HEK293 (cell line): ENCODE measurements at regions not wholly inside any gene's neighbourhood (a gene's known extent, or its start where the extent isn't known, plus 50 kb on each side); places are given as distances from the start of the nearest gene placed in this dataset.

Experiments
- CTCF ChIA-PET: fragments of 350-600 bp; formaldehyde crosslinking; extraction: SDS; loops from one replicate; lab custom pipeline; 2021; ENCODE audit warnings: antibody characterized with exemption; lab: Yijun Ruan, JAX
- POLR2A ChIA-PET: fragments of 300-600 bp; formaldehyde crosslinking; extraction: SDS; loops from one replicate; lab custom pipeline; 2020; ENCODE audit warnings: antibody characterized with exemption, inconsistent platforms; lab: Yijun Ruan, JAX
- H3K27ac ChIP-seq: fragments of 200-500 bp; sonication (Bioruptor generic); 2 replicates; pipeline ENCODE4 v1.5.1; 2014; ENCODE audit warnings: low read depth, low read length, control low read depth, inconsistent platforms; ENCODE audit errors: extremely low read depth
- H3K36me3 ChIP-seq, 2 experiments: fragments of 200-500 bp in 1 of 2; sonication (Bioruptor generic) in 1 of 2; 1 replicate in 1 of 2; 2 replicates in 1 of 2; pipeline ENCODE4 v1.5.1; 2014 to 2017; ENCODE audit warnings: inconsistent platforms in 2 of 2, low read length in 2 of 2; ENCODE audit not compliant: control insufficient read depth in 2 of 2, insufficient read depth in 1 of 2
- H3K4me1 ChIP-seq: fragments of 200-500 bp; sonication (Bioruptor generic); 2 replicates; pipeline ENCODE4 v1.5.1; 2014; ENCODE audit warnings: mild to moderate bottlenecking, low read length, inconsistent platforms; ENCODE audit not compliant: control insufficient read depth, insufficient read depth
- H3K4me3 ChIP-seq: 2 replicates; pipeline ENCODE4 v1.5.1; 2011; ENCODE audit warnings: low read depth, mild to moderate bottlenecking, control low read depth, low read length, moderate library complexity
- H3K9me3 ChIP-seq: fragments of 200-500 bp; sonication (Bioruptor generic); 2 replicates; pipeline ENCODE4 v1.5.1; 2014; ENCODE audit warnings: low read depth, low read length, inconsistent platforms; ENCODE audit not compliant: control insufficient read depth, insufficient read depth
- BCL11B ChIP-seq: fragments of 450-650 bp; formaldehyde crosslinking; IDR thresholded peaks from 2 replicates; pipeline ENCODE4 v1.5.1; 2016; ENCODE audit warnings: low read depth, missing biosample characterization, missing genetic modification characterization
- KLF7 ChIP-seq: fragments of 450-650 bp; formaldehyde crosslinking; IDR thresholded peaks from 2 replicates; pipeline ENCODE4 v1.5.1; 2016; ENCODE audit warnings: missing biosample characterization, missing genetic modification characterization, borderline replicate concordance
- KLF9 ChIP-seq: fragments of 450-650 bp; formaldehyde crosslinking; IDR thresholded peaks from 2 replicates; pipeline ENCODE4 v1.5.1; 2016; ENCODE audit warnings: missing biosample characterization, missing genetic modification characterization, low read depth
- SP3 ChIP-seq: fragments of 450-650 bp; formaldehyde crosslinking; IDR thresholded peaks from 2 replicates; pipeline ENCODE4 v1.5.1; 2016; ENCODE audit warnings: missing biosample characterization, missing genetic modification characterization
- ZBTB26 ChIP-seq: fragments of 450-650 bp; formaldehyde crosslinking; optimal IDR thresholded peaks from 2 replicates; pipeline ENCODE3; 2016; ENCODE audit warnings: missing biosample characterization, mild to moderate bottlenecking, missing genetic modification characterization
- ZNF114 ChIP-seq: fragments of 450-650 bp; formaldehyde crosslinking; IDR thresholded peaks from 2 replicates; pipeline ENCODE4 v1.5.0; 2017; ENCODE audit warnings: missing biosample characterization, missing genetic modification characterization
- ZNF121 ChIP-seq: fragments of 450-650 bp; formaldehyde crosslinking; IDR thresholded peaks from 2 replicates; pipeline ENCODE4 v1.5.1; 2016; ENCODE audit warnings: missing biosample characterization, missing genetic modification characterization
- ZNF138 ChIP-seq: fragments of 450-650 bp; formaldehyde crosslinking; IDR thresholded peaks from 2 replicates; pipeline ENCODE4 v1.5.1; 2016; ENCODE audit warnings: missing biosample characterization, missing genetic modification characterization, borderline replicate concordance
- ZNF148 ChIP-seq: fragments of 450-650 bp; formaldehyde crosslinking; IDR thresholded peaks from 2 replicates; pipeline ENCODE4 v1.5.0; 2017; ENCODE audit warnings: missing biosample characterization, missing genetic modification characterization, borderline replicate concordance
- ZNF175 ChIP-seq: fragments of 450-650 bp; formaldehyde crosslinking; IDR thresholded peaks from 2 replicates; pipeline ENCODE4 v1.5.1; 2016; ENCODE audit warnings: missing biosample characterization, missing genetic modification characterization
- ZNF211 ChIP-seq: fragments of 450-650 bp; formaldehyde crosslinking; IDR thresholded peaks from 2 replicates; pipeline ENCODE4 v1.5.1; 2016; ENCODE audit warnings: low read depth, missing biosample characterization, missing genetic modification characterization
- ZNF274 ChIP-seq, 2 experiments: fragments of 200-500 bp in 1 of 2; fragments of 450-650 bp in 1 of 2; sonication (Bioruptor generic) in 1 of 2; formaldehyde crosslinking in 1 of 2; IDR thresholded peaks; 2 replicates each; pipeline versions ENCODE4 v1.5.1 to v1.6.1; 2014 to 2016; ENCODE audit warnings: borderline replicate concordance in 1 of 2, inconsistent platforms in 1 of 2, low read length in 1 of 2, missing biosample characterization in 1 of 2, missing genetic modification characterization in 1 of 2
- ZNF292 ChIP-seq: fragments of 450-650 bp; formaldehyde crosslinking; IDR thresholded peaks from 2 replicates; pipeline ENCODE4 v1.5.1; 2016; ENCODE audit warnings: low read depth, missing biosample characterization, missing genetic modification characterization, borderline replicate concordance
- ZNF366 ChIP-seq: fragments of 450-650 bp; formaldehyde crosslinking; conservative IDR thresholded peaks from 2 replicates; pipeline ENCODE4 v1.5.1; 2016; ENCODE audit warnings: missing biosample characterization, missing genetic modification characterization
- ZNF473 ChIP-seq: fragments of 450-650 bp; formaldehyde crosslinking; IDR thresholded peaks from 2 replicates; pipeline ENCODE4 v1.5.1; 2017; ENCODE audit warnings: missing biosample characterization, missing genetic modification characterization
- ZNF514 ChIP-seq: fragments of 450-650 bp; formaldehyde crosslinking; IDR thresholded peaks from 2 replicates; pipeline ENCODE4 v1.5.1; 2016; ENCODE audit warnings: missing biosample characterization, missing genetic modification characterization
- ZNF549 ChIP-seq: fragments of 450-650 bp; IDR thresholded peaks from 2 replicates; pipeline ENCODE4 v1.5.1; 2018; ENCODE audit warnings: missing biosample characterization, missing genetic modification characterization, mild to moderate bottlenecking, inconsistent platforms, moderate library complexity
- ZNF621 ChIP-seq: fragments of 450-650 bp; formaldehyde crosslinking; IDR thresholded peaks from 2 replicates; pipeline ENCODE4 v1.5.1; 2017; ENCODE audit warnings: missing biosample characterization, missing genetic modification characterization
- ZNF623 ChIP-seq: fragments of 450-650 bp; formaldehyde crosslinking; IDR thresholded peaks from 2 replicates; pipeline ENCODE4 v1.5.1; 2016; ENCODE audit warnings: missing biosample characterization, missing genetic modification characterization
- ZNF692 ChIP-seq: fragments of 450-650 bp; formaldehyde crosslinking; IDR thresholded peaks from 2 replicates; pipeline ENCODE4 v1.5.1; 2016; ENCODE audit warnings: missing biosample characterization, missing genetic modification characterization
- ZNF792 ChIP-seq: fragments of 450-650 bp; formaldehyde crosslinking; IDR thresholded peaks from 2 replicates; pipeline ENCODE4 v1.5.1; 2016; ENCODE audit warnings: missing biosample characterization, missing genetic modification characterization
- TF ChIP-seq, protein P1 (sequence below): fragments of 450-650 bp; formaldehyde crosslinking; IDR thresholded peaks from 2 replicates; pipeline ENCODE4 v1.5.1; 2016; ENCODE audit warnings: missing biosample characterization, missing genetic modification characterization
- TF ChIP-seq, protein P2 (sequence below): fragments of 450-650 bp; formaldehyde crosslinking; IDR thresholded peaks from 2 replicates; pipeline ENCODE4; 2016; ENCODE audit warnings: missing biosample characterization, missing genetic modification characterization

- Histone ChIP-seq H3K4me3 (no peak overlapping the region), H3K9me3 (no peaks in the 10 kb centered on the region), H3K4me1 (no peaks in the 10 kb centered on the region), H3K27ac (no peak overlapping the region), H3K36me3 (no peaks in the 10 kb centered on the region)
- TF ChIP-seq ZNF175 (no peak), BCL11B (tag by site-specific recombination) (no peak), ZNF211 (tag by site-specific recombination) (no peak), ZNF114 (no peak), ZNF623 (no peak), ZNF792 (tag by site-specific recombination) (no peak), ZNF138 (no peak), ZNF692 (tag by site-specific recombination) (no peak), ZNF549 (tag by site-specific recombination) (no peak), ZNF621 (tag by site-specific recombination) (no peak), KLF9 (no peak), ZNF274 (IDR thresholded peaks at IDR 0.05; ENCODE audit: low read length) (no peak), ZNF274 (tag by site-specific recombination; IDR thresholded peaks at IDR 0.05; ENCODE audit: borderline replicate concordance) (no peak)
- TF ChIP-seq, protein P1, sequence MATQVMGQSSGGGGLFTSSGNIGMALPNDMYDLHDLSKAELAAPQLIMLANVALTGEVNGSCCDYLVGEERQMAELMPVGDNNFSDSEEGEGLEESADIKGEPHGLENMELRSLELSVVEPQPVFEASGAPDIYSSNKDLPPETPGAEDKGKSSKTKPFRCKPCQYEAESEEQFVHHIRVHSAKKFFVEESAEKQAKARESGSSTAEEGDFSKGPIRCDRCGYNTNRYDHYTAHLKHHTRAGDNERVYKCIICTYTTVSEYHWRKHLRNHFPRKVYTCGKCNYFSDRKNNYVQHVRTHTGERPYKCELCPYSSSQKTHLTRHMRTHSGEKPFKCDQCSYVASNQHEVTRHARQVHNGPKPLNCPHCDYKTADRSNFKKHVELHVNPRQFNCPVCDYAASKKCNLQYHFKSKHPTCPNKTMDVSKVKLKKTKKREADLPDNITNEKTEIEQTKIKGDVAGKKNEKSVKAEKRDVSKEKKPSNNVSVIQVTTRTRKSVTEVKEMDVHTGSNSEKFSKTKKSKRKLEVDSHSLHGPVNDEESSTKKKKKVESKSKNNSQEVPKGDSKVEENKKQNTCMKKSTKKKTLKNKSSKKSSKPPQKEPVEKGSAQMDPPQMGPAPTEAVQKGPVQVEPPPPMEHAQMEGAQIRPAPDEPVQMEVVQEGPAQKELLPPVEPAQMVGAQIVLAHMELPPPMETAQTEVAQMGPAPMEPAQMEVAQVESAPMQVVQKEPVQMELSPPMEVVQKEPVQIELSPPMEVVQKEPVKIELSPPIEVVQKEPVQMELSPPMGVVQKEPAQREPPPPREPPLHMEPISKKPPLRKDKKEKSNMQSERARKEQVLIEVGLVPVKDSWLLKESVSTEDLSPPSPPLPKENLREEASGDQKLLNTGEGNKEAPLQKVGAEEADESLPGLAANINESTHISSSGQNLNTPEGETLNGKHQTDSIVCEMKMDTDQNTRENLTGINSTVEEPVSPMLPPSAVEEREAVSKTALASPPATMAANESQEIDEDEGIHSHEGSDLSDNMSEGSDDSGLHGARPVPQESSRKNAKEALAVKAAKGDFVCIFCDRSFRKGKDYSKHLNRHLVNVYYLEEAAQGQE (tag by site-specific recombination), result no peak
- ChIA-PET POLR2A (no interaction called here), CTCF (no interaction called here)
These were observed 2045.4 kb upstream of the CDH6 start for GRCh38 chr5:29148073-29148472.

GRCh38 chr5:29143266-29143665, 2050.2 kb upstream of the CDH6 start:
- TF ChIP-seq ZNF121 (no peak), ZNF292 (tag by site-specific recombination) (no peak), SP3 (no peak), ZNF514 (no peak), ZNF148 (tag by site-specific recombination) (no peak), ZBTB26 (tag by site-specific recombination) (no peak), KLF7 (tag by site-specific recombination) (no peak), ZNF366 (tag by site-specific recombination) (no peak), ZNF473 (tag by site-specific recombination) (no peak)
- TF ChIP-seq, protein P2, sequence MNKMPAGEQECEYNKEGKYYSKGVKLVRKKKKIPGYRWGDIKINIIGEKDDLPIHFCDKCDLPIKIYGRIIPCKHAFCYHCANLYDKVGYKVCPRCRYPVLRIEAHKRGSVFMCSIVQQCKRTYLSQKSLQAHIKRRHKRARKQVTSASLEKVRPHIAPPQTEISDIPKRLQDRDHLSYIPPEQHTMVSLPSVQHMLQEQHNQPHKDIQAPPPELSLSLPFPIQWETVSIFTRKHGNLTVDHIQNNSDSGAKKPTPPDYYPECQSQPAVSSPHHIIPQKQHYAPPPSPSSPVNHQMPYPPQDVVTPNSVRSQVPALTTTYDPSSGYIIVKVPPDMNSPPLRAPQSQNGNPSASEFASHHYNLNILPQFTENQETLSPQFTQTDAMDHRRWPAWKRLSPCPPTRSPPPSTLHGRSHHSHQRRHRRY, result no peak
- Histone ChIP-seq H3K4me1 (no peaks in the 10 kb centered on the region), H3K36me3 (no peaks in the 10 kb centered on the region), H3K9me3 (no peaks in the 10 kb centered on the region), H3K4me3 (no peak overlapping the region), H3K27ac (no peak overlapping the region)
- ChIA-PET POLR2A (no interaction called here), CTCF (no interaction called here)
